ENCODE measurements at regions not wholly inside any gene's neighbourhood (a gene's known extent, or its start where the extent isn't known, plus 50 kb on each side); places are given as distances from the start of the nearest gene placed in this dataset.

GRCh38 chr4:17096692-17097091 is 198.2 kb upstream of the LDB2 start:
- TF ChIP-seq CTCF (conservative IDR thresholded peaks at IDR 0.05; ENCODE audit: low read depth, low read length) (no peak), EZH2 (IDR thresholded peaks at IDR 0.05; ENCODE audit: low read length, unreplicated experiment) (no peak)
